ENCODE measurements at regions not wholly inside any gene's neighbourhood (a gene's known extent, or its start where the extent isn't known, plus 50 kb on each side); places are given as distances from the start of the nearest gene placed in this dataset.

DNA sequence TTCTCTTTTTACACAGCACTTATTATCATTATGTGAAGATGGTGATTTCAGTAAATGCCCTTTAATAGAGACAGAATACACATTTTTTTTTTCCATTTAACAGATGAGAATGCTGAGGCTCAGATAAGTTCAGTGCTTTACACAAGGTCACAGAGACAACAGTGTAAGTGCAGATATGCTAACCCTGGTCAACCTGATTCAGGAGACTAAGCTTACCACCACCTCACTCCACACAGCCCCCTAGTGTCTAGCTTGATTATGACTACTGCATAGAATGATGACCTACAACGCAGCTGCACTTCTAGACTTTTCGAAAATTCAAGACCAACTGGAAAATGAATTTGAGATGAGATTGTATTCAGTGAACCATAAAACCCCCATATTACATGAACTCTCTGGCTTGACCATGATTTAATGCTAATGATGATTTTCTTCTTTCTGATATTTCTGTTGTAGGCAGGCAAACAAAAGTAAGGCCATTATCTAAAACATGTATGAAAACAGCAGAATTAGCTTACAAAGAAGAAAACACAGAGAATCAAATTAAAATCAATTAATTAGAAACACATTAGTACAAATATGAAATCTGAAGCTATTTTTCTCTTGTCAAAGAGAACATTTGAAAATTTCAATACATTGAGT is 212.1 kb upstream of the PHACTR1 start:
- DNase-seq, result peak in 1 of 2 experiments; percentile 55
- POLR2A ChIA-PET, result no interaction called here
- H3K27me3 Mint-ChIP-seq (ENCODE audit: insufficient read depth, unreplicated experiment), result no peaks in the 10 kb centered on the region
- Histone ChIP-seq H3K36me3 (ENCODE audit: control insufficient read depth, insufficient read depth, low read length) (no peaks in the 10 kb centered on the region), H3K27me3 (replicated peaks; ENCODE audit: control insufficient read depth, insufficient read depth, low read length) (no peaks in the 10 kb centered on the region), H3K9me3 (no peaks in the 10 kb centered on the region), H3K4me3 (ENCODE audit: low read depth, low read length) (no peak overlapping the region), H3K4me1 (no peaks in the 10 kb centered on the region)
- H3K9me3 Mint-ChIP-seq (ENCODE audit: unreplicated experiment), result peaks cover 10% of the 10 kb centered on the region
- H3K36me3 Mint-ChIP-seq (ENCODE audit: insufficient read depth, unreplicated experiment), result no peaks in the 10 kb centered on the region
- CTCF ChIA-PET, result interaction anchor here (0.6 to 1.0 kb wide), 4 partner anchors 20 to 214 kb away, joined by 3 to 5 read pairs (median 4); partner anchors contain the start of gene EDN1
- no TSS peak for BruUV-seq (replicated peaks)
- H3K4me3 Mint-ChIP-seq (ENCODE audit: unreplicated experiment), result no peak overlapping the region
- intact Hi-C loops (cut with micrococcal nuclease; ENCODE audit: unreplicated experiment), result loop anchor here (1.0 to 5.0 kb wide), 2 partner anchors 98 to 212 kb away; no protein-coding TSS in a partner anchor
- no peak overlapping the region for H3K27ac Mint-ChIP-seq (ENCODE audit: unreplicated experiment)
- H3K4me1 Mint-ChIP-seq (ENCODE audit: low read depth, unreplicated experiment), result peaks cover 7% of the 10 kb centered on the region
- TF ChIP-seq, protein P1, sequence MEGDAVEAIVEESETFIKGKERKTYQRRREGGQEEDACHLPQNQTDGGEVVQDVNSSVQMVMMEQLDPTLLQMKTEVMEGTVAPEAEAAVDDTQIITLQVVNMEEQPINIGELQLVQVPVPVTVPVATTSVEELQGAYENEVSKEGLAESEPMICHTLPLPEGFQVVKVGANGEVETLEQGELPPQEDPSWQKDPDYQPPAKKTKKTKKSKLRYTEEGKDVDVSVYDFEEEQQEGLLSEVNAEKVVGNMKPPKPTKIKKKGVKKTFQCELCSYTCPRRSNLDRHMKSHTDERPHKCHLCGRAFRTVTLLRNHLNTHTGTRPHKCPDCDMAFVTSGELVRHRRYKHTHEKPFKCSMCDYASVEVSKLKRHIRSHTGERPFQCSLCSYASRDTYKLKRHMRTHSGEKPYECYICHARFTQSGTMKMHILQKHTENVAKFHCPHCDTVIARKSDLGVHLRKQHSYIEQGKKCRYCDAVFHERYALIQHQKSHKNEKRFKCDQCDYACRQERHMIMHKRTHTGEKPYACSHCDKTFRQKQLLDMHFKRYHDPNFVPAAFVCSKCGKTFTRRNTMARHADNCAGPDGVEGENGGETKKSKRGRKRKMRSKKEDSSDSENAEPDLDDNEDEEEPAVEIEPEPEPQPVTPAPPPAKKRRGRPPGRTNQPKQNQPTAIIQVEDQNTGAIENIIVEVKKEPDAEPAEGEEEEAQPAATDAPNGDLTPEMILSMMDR (IDR thresholded peaks at IDR 0.05; ENCODE audit: insufficient read depth in 1 of 2, low read depth in 1 of 2, low read length in 1 of 2, severe bottlenecking in 1 of 2, unreplicated experiment in 1 of 2), result peak; percentile 24 to 41

DNA sequence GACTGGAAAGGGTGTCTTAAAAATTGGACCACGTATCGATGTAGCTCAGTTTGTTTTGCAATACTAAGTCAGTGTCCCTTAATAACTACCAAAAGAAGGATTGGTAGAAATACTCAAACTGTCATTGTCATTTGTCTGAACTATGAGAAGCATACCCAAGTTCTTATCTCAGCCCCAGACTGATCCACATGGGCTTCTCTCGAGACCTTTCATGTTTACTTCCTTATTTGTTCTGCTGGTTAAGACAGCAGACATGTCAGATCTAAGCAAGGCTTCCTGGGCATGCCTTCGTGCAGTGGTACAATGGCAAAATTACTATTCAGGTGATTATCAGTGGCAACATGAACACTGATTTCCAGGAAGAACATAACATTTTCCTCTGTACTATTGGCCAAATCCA is 211.1 kb upstream of the PHACTR1 start:
- no TSS peak for BruUV-seq (replicated peaks)
- no peak overlapping the region for H3K27ac Mint-ChIP-seq (ENCODE audit: unreplicated experiment)
- H3K36me3 Mint-ChIP-seq (ENCODE audit: insufficient read depth, unreplicated experiment), result no peaks in the 10 kb centered on the region
- ChIA-PET CTCF (no interaction called here), POLR2A (no interaction called here)
- intact Hi-C loops (cut with micrococcal nuclease; ENCODE audit: unreplicated experiment), result no loop called here
- no peak for DNase-seq
- TF ChIP-seq, protein P1 (IDR thresholded peaks at IDR 0.05; ENCODE audit: insufficient read depth in 1 of 2, low read depth in 1 of 2, low read length in 1 of 2, severe bottlenecking in 1 of 2, unreplicated experiment in 1 of 2), result no peak
- no peaks in the 10 kb centered on the region for H3K27me3 Mint-ChIP-seq (ENCODE audit: insufficient read depth, unreplicated experiment)
- peaks cover 10% of the 10 kb centered on the region for H3K9me3 Mint-ChIP-seq (ENCODE audit: unreplicated experiment)
- no peaks in the 10 kb centered on the region for H3K4me1 ChIP-seq
- H3K36me3 ChIP-seq (ENCODE audit: control insufficient read depth, insufficient read depth, low read length), result no peaks in the 10 kb centered on the region
- H3K9me3 ChIP-seq, result no peaks in the 10 kb centered on the region
- no peak overlapping the region for H3K4me3 Mint-ChIP-seq (ENCODE audit: unreplicated experiment)
- no peak overlapping the region for H3K4me3 ChIP-seq (ENCODE audit: low read depth, low read length)
- no peaks in the 10 kb centered on the region for H3K27me3 ChIP-seq (replicated peaks; ENCODE audit: control insufficient read depth, insufficient read depth, low read length)
- peaks cover 7% of the 10 kb centered on the region for H3K4me1 Mint-ChIP-seq (ENCODE audit: low read depth, unreplicated experiment)

DNA sequence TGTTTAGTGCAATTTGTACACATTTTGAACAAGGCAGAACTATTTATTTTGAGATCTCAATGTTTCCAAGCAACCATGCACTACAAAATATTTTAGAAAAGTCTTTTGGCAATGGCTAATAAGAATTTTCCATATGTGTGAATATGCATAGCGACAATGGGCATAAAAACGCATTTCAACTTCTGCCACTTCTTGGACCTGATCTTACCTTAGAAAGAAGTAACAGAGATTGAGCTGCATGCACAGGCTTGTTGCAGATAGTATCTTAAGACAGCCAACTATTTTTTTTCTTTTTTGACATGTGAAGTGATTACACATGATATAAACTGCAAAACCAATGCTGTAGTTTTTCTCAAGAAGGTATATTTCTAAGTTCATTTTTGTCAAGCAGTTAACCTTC is 210.4 kb upstream of the PHACTR1 start:
- Mint-ChIP-seq H3K4me3 (ENCODE audit: unreplicated experiment) (no peak overlapping the region), H3K9me3 (ENCODE audit: unreplicated experiment) (peaks cover 10% of the 10 kb centered on the region), H3K4me1 (ENCODE audit: low read depth, unreplicated experiment) (peaks cover 7% of the 10 kb centered on the region), H3K27ac (ENCODE audit: unreplicated experiment) (no peak overlapping the region), H3K27me3 (ENCODE audit: insufficient read depth, unreplicated experiment) (no peaks in the 10 kb centered on the region), H3K36me3 (ENCODE audit: insufficient read depth, unreplicated experiment) (no peaks in the 10 kb centered on the region)
- CTCF ChIA-PET, result no interaction called here
- DNase-seq, result no peak
- no peak overlapping the region for H3K4me3 ChIP-seq (ENCODE audit: low read depth, low read length)
- H3K27me3 ChIP-seq (replicated peaks; ENCODE audit: control insufficient read depth, insufficient read depth, low read length), result no peaks in the 10 kb centered on the region
- H3K4me1 ChIP-seq, result no peaks in the 10 kb centered on the region
- H3K36me3 ChIP-seq (ENCODE audit: control insufficient read depth, insufficient read depth, low read length), result no peaks in the 10 kb centered on the region
- POLR2A ChIA-PET, result no interaction called here
- no peaks in the 10 kb centered on the region for H3K9me3 ChIP-seq
- TF ChIP-seq, protein P1 (IDR thresholded peaks at IDR 0.05; ENCODE audit: insufficient read depth in 1 of 2, low read depth in 1 of 2, low read length in 1 of 2, severe bottlenecking in 1 of 2, unreplicated experiment in 1 of 2), result no peak
- intact Hi-C loops (cut with micrococcal nuclease; ENCODE audit: unreplicated experiment), result no loop called here
- BruUV-seq (replicated peaks), result no TSS peak
